ENCODE measurements at regions not wholly inside any gene's neighbourhood (a gene's known extent, or its start where the extent isn't known, plus 50 kb on each side); places are given as distances from the start of the nearest gene placed in this dataset.

DNA sequence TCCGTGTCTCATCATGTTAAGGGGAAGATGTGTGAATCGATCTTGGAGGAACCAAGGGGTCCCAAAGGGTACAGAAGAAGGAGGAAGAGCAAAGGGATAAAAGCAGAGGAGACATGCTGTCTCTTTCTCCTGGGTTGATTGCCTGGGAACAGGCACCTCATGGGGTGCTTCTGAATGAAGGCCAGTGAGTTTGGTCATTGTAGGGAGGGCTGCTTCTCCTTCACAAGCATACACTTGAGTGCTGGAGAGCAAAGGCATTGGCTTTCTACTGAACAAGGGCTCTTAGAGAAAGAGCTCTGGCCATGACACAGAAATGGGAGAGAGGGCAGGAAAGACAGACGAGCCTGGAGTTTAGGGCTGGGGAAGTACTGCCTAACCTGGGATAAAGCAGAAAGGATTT is 146.7 kb upstream of the NPY start:
- TF ChIP-seq EZH2 (IDR thresholded peaks at IDR 0.05; ENCODE audit: insufficient read depth, poor library complexity, severe bottlenecking) (no peak), EZH2phosphoT487 (IDR thresholded peaks at IDR 0.05; ENCODE audit: insufficient read depth, low read depth) (no peak)
